HEK293 (cell line): ENCODE measurements at regions not wholly inside any gene's neighbourhood (a gene's known extent, or its start where the extent isn't known, plus 50 kb on each side); places are given as distances from the start of the nearest gene placed in this dataset.

Experiments used
- CTCF ChIA-PET: fragments of 350-600 bp; formaldehyde crosslinking; extraction: SDS; loops from one replicate; lab custom pipeline; 2021; ENCODE audit warnings: antibody characterized with exemption; lab: Yijun Ruan, JAX
- POLR2A ChIA-PET: fragments of 300-600 bp; formaldehyde crosslinking; extraction: SDS; loops from one replicate; lab custom pipeline; 2020; ENCODE audit warnings: antibody characterized with exemption, inconsistent platforms; lab: Yijun Ruan, JAX
- H3K27ac ChIP-seq: fragments of 200-500 bp; sonication (Bioruptor generic); 2 replicates; pipeline ENCODE4 v1.5.1; 2014; ENCODE audit warnings: low read depth, low read length, control low read depth, inconsistent platforms; ENCODE audit errors: extremely low read depth
- H3K36me3 ChIP-seq, 2 experiments: fragments of 200-500 bp in 1 of 2; sonication (Bioruptor generic) in 1 of 2; 1 replicate in 1 of 2; 2 replicates in 1 of 2; pipeline ENCODE4 v1.5.1; 2014 to 2017; ENCODE audit warnings: inconsistent platforms in 2 of 2, low read length in 2 of 2; ENCODE audit not compliant: control insufficient read depth in 2 of 2, insufficient read depth in 1 of 2
- H3K4me1 ChIP-seq: fragments of 200-500 bp; sonication (Bioruptor generic); 2 replicates; pipeline ENCODE4 v1.5.1; 2014; ENCODE audit warnings: mild to moderate bottlenecking, low read length, inconsistent platforms; ENCODE audit not compliant: control insufficient read depth, insufficient read depth
- H3K4me3 ChIP-seq: 2 replicates; pipeline ENCODE4 v1.5.1; 2011; ENCODE audit warnings: low read depth, mild to moderate bottlenecking, control low read depth, low read length, moderate library complexity
- H3K9me3 ChIP-seq: fragments of 200-500 bp; sonication (Bioruptor generic); 2 replicates; pipeline ENCODE4 v1.5.1; 2014; ENCODE audit warnings: low read depth, low read length, inconsistent platforms; ENCODE audit not compliant: control insufficient read depth, insufficient read depth
- GLIS2 ChIP-seq: fragments of 450-650 bp; formaldehyde crosslinking; IDR thresholded peaks from 2 replicates; pipeline ENCODE4 v1.5.1; 2016; ENCODE audit warnings: missing biosample characterization, missing genetic modification characterization
- HOXA7 ChIP-seq: sonication (generic); formaldehyde crosslinking; IDR thresholded peaks from 2 replicates; pipeline ENCODE4 v1.8.1; 2022; ENCODE audit warnings: missing genetic modification reagents, borderline replicate concordance
- KLF7 ChIP-seq: fragments of 450-650 bp; formaldehyde crosslinking; IDR thresholded peaks from 2 replicates; pipeline ENCODE4 v1.5.1; 2016; ENCODE audit warnings: missing biosample characterization, missing genetic modification characterization, borderline replicate concordance
- PRDM1 ChIP-seq: fragments of 450-650 bp; formaldehyde crosslinking; IDR thresholded peaks from 2 replicates; pipeline ENCODE4; 2016; ENCODE audit warnings: missing biosample characterization, missing genetic modification characterization
- SP3 ChIP-seq: fragments of 450-650 bp; formaldehyde crosslinking; IDR thresholded peaks from 2 replicates; pipeline ENCODE4 v1.5.1; 2016; ENCODE audit warnings: missing biosample characterization, missing genetic modification characterization
- ZBTB49 ChIP-seq: fragments of 450-650 bp; formaldehyde crosslinking; IDR thresholded peaks from 2 replicates; pipeline ENCODE4 v1.5.1; 2016; ENCODE audit warnings: missing biosample characterization, missing genetic modification characterization, low read depth
- ZNF121 ChIP-seq: fragments of 450-650 bp; formaldehyde crosslinking; IDR thresholded peaks from 2 replicates; pipeline ENCODE4 v1.5.1; 2016; ENCODE audit warnings: missing biosample characterization, missing genetic modification characterization
- ZNF132 ChIP-seq: fragments of 450-650 bp; formaldehyde crosslinking; IDR thresholded peaks from 2 replicates; pipeline ENCODE4 v1.5.1; 2017; ENCODE audit warnings: missing biosample characterization, missing genetic modification characterization, borderline replicate concordance
- ZNF16 ChIP-seq: fragments of 450-650 bp; formaldehyde crosslinking; IDR thresholded peaks from 2 replicates; pipeline ENCODE4 v1.5.1; 2016; ENCODE audit warnings: low read depth, missing biosample characterization, missing genetic modification characterization
- ZNF223 ChIP-seq: fragments of 450-650 bp; formaldehyde crosslinking; IDR thresholded peaks from 2 replicates; pipeline ENCODE4 v1.5.1; 2016; ENCODE audit warnings: missing biosample characterization, missing genetic modification characterization
- ZNF24 ChIP-seq: fragments of 450-650 bp; formaldehyde crosslinking; IDR thresholded peaks from 2 replicates; pipeline ENCODE4 v1.5.1; 2016; ENCODE audit warnings: missing biosample characterization, missing genetic modification characterization
- ZNF350 ChIP-seq: fragments of 450-650 bp; formaldehyde crosslinking; IDR thresholded peaks from 2 replicates; pipeline ENCODE4 v1.5.0; 2017; ENCODE audit warnings: missing biosample characterization, mild to moderate bottlenecking, missing genetic modification characterization
- ZNF37A ChIP-seq: fragments of 450-650 bp; IDR thresholded peaks from 2 replicates; pipeline ENCODE4 v1.5.1; 2018; ENCODE audit warnings: missing biosample characterization, missing genetic modification characterization
- ZNF391 ChIP-seq: fragments of 450-650 bp; formaldehyde crosslinking; IDR thresholded peaks from 2 replicates; pipeline ENCODE4 v1.5.1; 2016; ENCODE audit warnings: low read depth, missing biosample characterization, missing genetic modification characterization, borderline replicate concordance
- ZNF398 ChIP-seq: fragments of 450-650 bp; formaldehyde crosslinking; IDR thresholded peaks from 2 replicates; pipeline ENCODE4 v1.5.1; 2017; ENCODE audit warnings: missing biosample characterization, missing genetic modification characterization
- ZNF416 ChIP-seq: fragments of 450-650 bp; formaldehyde crosslinking; IDR thresholded peaks from 2 replicates; pipeline ENCODE4 v1.5.1; 2016; ENCODE audit warnings: missing biosample characterization, missing genetic modification characterization
- ZNF433 ChIP-seq: fragments of 450-650 bp; formaldehyde crosslinking; IDR thresholded peaks from 2 replicates; pipeline ENCODE4 v1.5.1; 2016; ENCODE audit warnings: missing biosample characterization, missing genetic modification characterization, low read depth
- ZNF449 ChIP-seq: fragments of 450-650 bp; formaldehyde crosslinking; IDR thresholded peaks from 2 replicates; pipeline ENCODE4 v1.5.1; 2017; ENCODE audit warnings: missing biosample characterization, mild to moderate bottlenecking, missing genetic modification characterization, moderate library complexity
- ZNF514 ChIP-seq: fragments of 450-650 bp; formaldehyde crosslinking; IDR thresholded peaks from 2 replicates; pipeline ENCODE4 v1.5.1; 2016; ENCODE audit warnings: missing biosample characterization, missing genetic modification characterization
- ZNF561 ChIP-seq: fragments of 450-650 bp; IDR thresholded peaks from 2 replicates; pipeline ENCODE4 v1.5.1; 2018; ENCODE audit warnings: missing biosample characterization, missing genetic modification characterization, borderline replicate concordance
- ZNF624 ChIP-seq: fragments of 450-650 bp; formaldehyde crosslinking; IDR thresholded peaks from 2 replicates; pipeline ENCODE4 v1.5.1; 2017; ENCODE audit warnings: missing biosample characterization, missing genetic modification characterization
- ZNF692 ChIP-seq: fragments of 450-650 bp; formaldehyde crosslinking; IDR thresholded peaks from 2 replicates; pipeline ENCODE4 v1.5.1; 2016; ENCODE audit warnings: missing biosample characterization, missing genetic modification characterization
- ZNF707 ChIP-seq: fragments of 450-650 bp; formaldehyde crosslinking; IDR thresholded peaks from 2 replicates; pipeline ENCODE4 v1.5.1; 2016; ENCODE audit warnings: missing biosample characterization, missing genetic modification characterization
- ZNF843 ChIP-seq: fragments of 450-650 bp; formaldehyde crosslinking; IDR thresholded peaks from 2 replicates; pipeline ENCODE4 v1.5.1; 2016; ENCODE audit warnings: missing biosample characterization, missing genetic modification characterization
- ZSCAN5A ChIP-seq: fragments of 450-650 bp; formaldehyde crosslinking; IDR thresholded peaks from 2 replicates; pipeline ENCODE4 v1.5.1; 2016; ENCODE audit warnings: missing biosample characterization, missing genetic modification characterization

- TF ChIP-seq HOXA7 (CRISPR knock-in tag) (no peak), ZNF624 (no peak), ZNF416 (tag by site-specific recombination) (no peak), KLF7 (tag by site-specific recombination) (no peak), ZNF433 (tag by site-specific recombination) (no peak), ZNF707 (tag by site-specific recombination) (no peak), ZNF692 (tag by site-specific recombination) (no peak), ZNF132 (tag by site-specific recombination) (no peak), ZNF37A (no peak), ZNF514 (tag by site-specific recombination) (no peak), ZNF350 (tag by site-specific recombination) (no peak), ZNF449 (tag by site-specific recombination) (no peak)
- ChIA-PET CTCF (interaction anchor here (0.6 to 1.8 kb wide), 2 partner anchors 20 to 374 kb away, joined by 3 to 5 read pairs; no protein-coding TSS in a partner anchor), POLR2A (no interaction called here)
- H3K36me3 ChIP-seq = no peaks in the 10 kb centered on the region
- H3K4me1 ChIP-seq = no peaks in the 10 kb centered on the region
- H3K4me3 ChIP-seq = no peak overlapping the region
- H3K27ac ChIP-seq = no peak overlapping the region
- H3K9me3 ChIP-seq = no peaks in the 10 kb centered on the region
Measured at GRCh38 chr13:24040835-24041234, 119.7 kb upstream of the SPATA13 start.

GRCh38 chr13:24041651-24042225 lies 118.8 kb upstream of the SPATA13 start:
- CTCF ChIA-PET = interaction anchor here (0.5 to 1.8 kb wide), 2 partner anchors 21 to 120 kb away, joined by 3 to 5 read pairs; no protein-coding TSS in a partner anchor
- POLR2A ChIA-PET = no interaction called here
- no peak for TF ChIP-seq ZNF398 (tag by site-specific recombination)
- no peak for TF ChIP-seq ZBTB49 (tag by site-specific recombination)
- TF ChIP-seq ZNF843 = no peak
- TF ChIP-seq KLF7 (tag by site-specific recombination) = no peak
- no peak for TF ChIP-seq ZNF391 (tag by site-specific recombination)
- TF ChIP-seq GLIS2 (tag by site-specific recombination) = no peak
- no peak for TF ChIP-seq SP3 (tag by site-specific recombination)
- no peak for TF ChIP-seq ZNF24 (tag by site-specific recombination)
- TF ChIP-seq ZNF223 (tag by site-specific recombination) = no peak
- TF ChIP-seq ZNF16 (tag by site-specific recombination) = no peak
- TF ChIP-seq ZSCAN5A (tag by site-specific recombination) = no peak
- no peak for TF ChIP-seq ZNF692 (tag by site-specific recombination)
- no peak for TF ChIP-seq ZNF121
- TF ChIP-seq ZNF561 (tag by site-specific recombination) = no peak
- no peak for TF ChIP-seq PRDM1

More at GRCh38 chr13:24041651-24042225, 118.8 kb upstream of the SPATA13 start:
- Histone ChIP-seq H3K4me1 (no peaks in the 10 kb centered on the region), H3K4me3 (no peak overlapping the region), H3K27ac (no peak overlapping the region), H3K9me3 (no peaks in the 10 kb centered on the region), H3K36me3 (no peaks in the 10 kb centered on the region)
